BJ (cell line): ENCODE measurements at regions not wholly inside any gene's neighbourhood (a gene's known extent, or its start where the extent isn't known, plus 50 kb on each side); places are given as distances from the start of the nearest gene placed in this dataset.

ENCODE experiments used
- CTCF ChIA-PET: fragments of 350-600 bp; formaldehyde crosslinking; extraction: SDS; loops from one replicate; lab custom pipeline; 2021; ENCODE audit warnings: antibody characterized with exemption, inconsistent platforms; lab: Yijun Ruan, JAX
- POLR2A ChIA-PET: fragments of 300-600 bp; sonication (Branson Sonifier 250); formaldehyde crosslinking; extraction: SDS; loops from one replicate; lab custom pipeline; 2021; ENCODE audit warnings: antibody characterized with exemption; lab: Charles Lee
- DNase-seq: peaks from one replicate; pipeline ENCODE4 v3.0.0-alpha.2; 2011; ENCODE audit warnings: low read depth
- H3K27me3 ChIP-seq: 2 replicates; pipeline ENCODE4 v1.6.0; 2011; ENCODE audit warnings: low read length; ENCODE audit not compliant: control insufficient read depth, insufficient read depth
- H3K36me3 ChIP-seq: 2 replicates; pipeline ENCODE4 v1.5.1; 2011; ENCODE audit warnings: low read length; ENCODE audit not compliant: control insufficient read depth, insufficient read depth
- H3K4me3 ChIP-seq: 2 replicates; pipeline ENCODE4 v1.5.1; 2011; ENCODE audit warnings: low read depth, mild to moderate bottlenecking, control low read depth, low read length
- TF ChIP-seq, protein P1 (sequence below): IDR thresholded peaks from 2 replicates; pipeline ENCODE4 v1.5.1; 2011; ENCODE audit warnings: low read depth, mild to moderate bottlenecking, control low read depth, inconsistent platforms, low read length, moderate library complexity; ENCODE audit not compliant: insufficient read depth

DNA sequence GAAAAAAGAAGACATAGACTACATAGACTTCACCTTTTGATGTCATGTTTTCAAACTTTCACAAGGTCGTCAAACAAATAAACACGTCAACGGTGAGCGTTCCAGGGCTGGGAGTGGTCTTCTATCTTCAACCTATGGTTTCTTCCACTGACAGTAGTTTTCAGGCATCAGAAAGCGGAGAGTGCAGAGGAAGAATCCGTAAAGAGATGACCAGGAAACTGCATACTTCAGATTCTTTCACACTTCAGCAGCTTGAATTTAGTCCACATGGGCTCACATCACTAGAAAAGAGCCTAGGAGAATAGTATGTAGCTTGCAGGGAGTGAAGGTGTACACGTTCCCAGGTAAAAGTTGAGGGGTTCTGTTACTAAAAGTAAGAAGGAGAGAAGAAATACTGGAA is 58.5 kb downstream of the NPY1R start:
- TF ChIP-seq, protein P1, sequence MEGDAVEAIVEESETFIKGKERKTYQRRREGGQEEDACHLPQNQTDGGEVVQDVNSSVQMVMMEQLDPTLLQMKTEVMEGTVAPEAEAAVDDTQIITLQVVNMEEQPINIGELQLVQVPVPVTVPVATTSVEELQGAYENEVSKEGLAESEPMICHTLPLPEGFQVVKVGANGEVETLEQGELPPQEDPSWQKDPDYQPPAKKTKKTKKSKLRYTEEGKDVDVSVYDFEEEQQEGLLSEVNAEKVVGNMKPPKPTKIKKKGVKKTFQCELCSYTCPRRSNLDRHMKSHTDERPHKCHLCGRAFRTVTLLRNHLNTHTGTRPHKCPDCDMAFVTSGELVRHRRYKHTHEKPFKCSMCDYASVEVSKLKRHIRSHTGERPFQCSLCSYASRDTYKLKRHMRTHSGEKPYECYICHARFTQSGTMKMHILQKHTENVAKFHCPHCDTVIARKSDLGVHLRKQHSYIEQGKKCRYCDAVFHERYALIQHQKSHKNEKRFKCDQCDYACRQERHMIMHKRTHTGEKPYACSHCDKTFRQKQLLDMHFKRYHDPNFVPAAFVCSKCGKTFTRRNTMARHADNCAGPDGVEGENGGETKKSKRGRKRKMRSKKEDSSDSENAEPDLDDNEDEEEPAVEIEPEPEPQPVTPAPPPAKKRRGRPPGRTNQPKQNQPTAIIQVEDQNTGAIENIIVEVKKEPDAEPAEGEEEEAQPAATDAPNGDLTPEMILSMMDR, result no peak
- POLR2A ChIA-PET, result no interaction called here
- Histone ChIP-seq H3K36me3 (no peaks in the 10 kb centered on the region), H3K4me3 (no peak overlapping the region), H3K27me3 (no peaks in the 10 kb centered on the region)
- no peak for DNase-seq
- CTCF ChIA-PET, result no interaction called here

DNA sequence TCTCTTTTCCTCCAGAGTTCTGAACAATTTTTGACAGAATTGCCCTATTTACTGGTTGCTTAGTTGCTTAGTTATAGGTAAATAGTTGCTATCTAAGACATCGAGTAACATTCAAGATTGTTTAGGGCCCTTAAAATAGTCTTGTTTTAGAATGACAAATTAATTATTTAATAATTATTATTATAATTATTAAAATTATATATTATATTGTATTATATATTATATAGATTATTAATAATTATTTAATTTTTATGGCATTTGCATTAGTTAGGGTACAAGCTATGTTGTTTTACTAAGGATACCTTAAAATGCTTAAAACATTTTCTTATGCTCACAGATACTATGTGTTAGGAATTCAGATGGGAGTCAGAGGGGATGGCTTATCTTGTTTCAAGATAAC is 59.2 kb downstream of the NPY1R start:
- no peak for DNase-seq
- Histone ChIP-seq H3K4me3 (no peak overlapping the region), H3K36me3 (no peaks in the 10 kb centered on the region), H3K27me3 (no peaks in the 10 kb centered on the region)
- CTCF ChIA-PET, result no interaction called here
- POLR2A ChIA-PET, result no interaction called here
- TF ChIP-seq, protein P1, result no peak

DNA sequence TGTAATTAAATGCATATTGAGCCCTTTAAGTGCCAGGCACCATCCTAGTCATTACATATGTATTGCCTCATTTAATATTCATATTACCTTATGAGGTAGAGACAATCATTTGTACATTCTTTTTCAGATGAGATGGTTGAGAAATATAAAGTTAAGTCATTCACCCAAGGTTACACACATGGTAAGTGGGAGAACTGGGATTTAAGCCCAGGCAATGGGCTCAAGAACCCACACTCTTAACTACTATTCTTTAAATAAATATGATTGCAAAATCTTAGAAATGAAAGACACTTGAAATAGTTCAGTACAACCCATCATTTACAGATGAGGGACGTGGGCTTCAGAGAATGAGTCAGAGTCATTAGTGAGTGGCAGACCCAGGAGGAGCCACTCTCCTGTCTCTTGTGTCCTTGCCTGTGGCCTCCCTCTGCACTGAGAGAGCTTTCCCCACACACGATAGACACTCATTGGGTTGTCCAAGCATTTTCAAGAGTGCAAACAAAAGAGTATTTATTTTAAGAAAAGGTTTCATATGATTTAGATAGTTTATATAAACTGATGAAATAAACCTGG is 60.8 kb downstream of the NPY1R start:
- CTCF ChIA-PET, result interaction anchor here (1.0 kb wide), 1 partner anchor 16 kb away, joined by 3 read pairs; no protein-coding TSS in a partner anchor

DNA sequence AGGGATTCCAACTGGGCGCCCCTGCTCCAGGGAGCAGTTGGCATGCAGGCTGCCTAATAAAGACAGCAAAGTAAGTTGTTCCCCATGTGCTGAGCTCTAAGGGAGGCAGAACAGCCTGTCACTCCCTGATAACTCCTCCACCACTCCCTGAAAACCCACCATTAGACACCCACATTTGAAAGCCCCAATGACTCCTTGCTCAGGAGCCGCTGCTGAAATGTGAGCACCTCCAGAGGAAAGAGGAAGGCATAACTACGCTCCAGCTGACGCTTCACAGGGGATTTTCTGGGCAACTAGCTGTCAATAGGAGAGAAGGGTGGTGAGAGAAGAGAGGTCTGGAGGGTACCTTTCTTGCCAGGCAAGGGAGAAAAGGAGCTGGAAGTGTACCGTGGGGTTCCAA is 62.5 kb downstream of the NPY1R start:
- CTCF ChIA-PET, result no interaction called here

More for the DNA sequence above, 60.8 kb downstream of the NPY1R start:
- POLR2A ChIA-PET, result no interaction called here
- no peak overlapping the region for H3K4me3 ChIP-seq
- H3K36me3 ChIP-seq, result no peaks in the 10 kb centered on the region
- TF ChIP-seq, protein P1, result no peak
- no peak for DNase-seq
- H3K27me3 ChIP-seq, result no peaks in the 10 kb centered on the region

DNA sequence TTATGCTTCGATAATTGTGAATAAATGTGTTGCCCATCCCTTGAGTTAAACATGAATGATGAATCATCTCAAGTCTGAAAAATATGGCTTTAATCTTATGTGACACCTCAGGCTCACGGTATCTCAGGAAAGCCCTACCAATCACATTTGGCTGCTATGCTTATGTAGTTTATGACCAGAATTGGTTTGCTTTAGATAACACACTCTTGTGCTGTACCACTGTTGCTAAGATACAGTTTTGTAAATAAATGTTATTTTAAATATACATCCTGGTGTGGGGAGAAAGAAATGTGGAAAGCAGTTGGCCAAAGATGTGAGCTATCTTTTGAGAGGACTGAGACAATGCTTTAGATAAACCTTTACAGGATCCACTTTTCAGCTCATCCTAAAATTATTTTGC is 63.2 kb downstream of the NPY1R start:
- Histone ChIP-seq H3K27me3 (no peaks in the 10 kb centered on the region), H3K4me3 (no peak overlapping the region), H3K36me3 (no peaks in the 10 kb centered on the region)
- DNase-seq, result no peak
- ChIA-PET POLR2A (no interaction called here), CTCF (no interaction called here)
- TF ChIP-seq, protein P1, result no peak

More for the DNA sequence above, 62.5 kb downstream of the NPY1R start:
- TF ChIP-seq, protein P1, result no peak
- Histone ChIP-seq H3K36me3 (no peaks in the 10 kb centered on the region), H3K4me3 (no peak overlapping the region), H3K27me3 (no peaks in the 10 kb centered on the region)
- POLR2A ChIA-PET, result no interaction called here
- DNase-seq, result no peak
